ENCODE measurements at regions not wholly inside any gene's neighbourhood (a gene's known extent, or its start where the extent isn't known, plus 50 kb on each side); places are given as distances from the start of the nearest gene placed in this dataset.

DNA sequence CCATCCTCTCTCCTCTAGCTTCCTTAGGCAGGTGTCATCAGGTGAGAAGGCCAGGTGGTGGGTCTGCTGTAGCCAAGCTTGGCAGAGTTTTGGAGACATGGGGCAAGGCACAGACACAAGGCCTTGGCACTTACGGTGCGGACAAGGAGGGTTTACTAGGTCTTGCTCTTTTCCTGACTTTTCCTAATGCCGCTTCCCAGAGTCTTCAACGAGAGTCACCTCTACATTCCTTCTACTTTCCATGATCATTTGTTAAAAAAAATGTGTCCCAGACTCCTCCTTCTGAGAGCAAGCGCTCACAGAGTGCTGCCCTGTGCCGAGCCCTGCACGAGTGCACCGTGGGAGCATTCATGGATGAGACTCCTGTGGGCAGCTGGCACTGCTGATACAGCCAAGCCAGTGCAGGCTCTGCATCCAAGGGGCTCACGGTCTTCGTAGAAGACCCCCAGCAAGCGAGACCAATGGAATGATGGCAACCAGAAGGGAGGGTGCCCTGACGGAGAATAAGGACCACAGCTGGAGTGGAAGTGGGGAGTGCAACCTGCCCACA lies 243.0 kb upstream of the MKI67 start:
- TF ChIP-seq PAX5 (IDR thresholded peaks at IDR 0.05; ENCODE audit: insufficient read depth, low read length, severe bottlenecking) (no peak), POLR2A (IDR thresholded peaks at IDR 0.05; ENCODE audit: low read depth, low read length) (no peak), POU2F2 (IDR thresholded peaks at IDR 0.05; ENCODE audit: low read depth, low read length) (no peak), SPI1 (IDR thresholded peaks at IDR 0.05; ENCODE audit: low read depth, low read length) (no peak), TAF1 (IDR thresholded peaks at IDR 0.05; ENCODE audit: low read depth, low read length) (no peak), POLR2AphosphoS5 (IDR thresholded peaks at IDR 0.05; ENCODE audit: low read depth, low read length) (no peak)
- FAIRE-seq (no peak), DNase-seq (ENCODE audit: insufficient read length, low spot score) (no peak)

DNA sequence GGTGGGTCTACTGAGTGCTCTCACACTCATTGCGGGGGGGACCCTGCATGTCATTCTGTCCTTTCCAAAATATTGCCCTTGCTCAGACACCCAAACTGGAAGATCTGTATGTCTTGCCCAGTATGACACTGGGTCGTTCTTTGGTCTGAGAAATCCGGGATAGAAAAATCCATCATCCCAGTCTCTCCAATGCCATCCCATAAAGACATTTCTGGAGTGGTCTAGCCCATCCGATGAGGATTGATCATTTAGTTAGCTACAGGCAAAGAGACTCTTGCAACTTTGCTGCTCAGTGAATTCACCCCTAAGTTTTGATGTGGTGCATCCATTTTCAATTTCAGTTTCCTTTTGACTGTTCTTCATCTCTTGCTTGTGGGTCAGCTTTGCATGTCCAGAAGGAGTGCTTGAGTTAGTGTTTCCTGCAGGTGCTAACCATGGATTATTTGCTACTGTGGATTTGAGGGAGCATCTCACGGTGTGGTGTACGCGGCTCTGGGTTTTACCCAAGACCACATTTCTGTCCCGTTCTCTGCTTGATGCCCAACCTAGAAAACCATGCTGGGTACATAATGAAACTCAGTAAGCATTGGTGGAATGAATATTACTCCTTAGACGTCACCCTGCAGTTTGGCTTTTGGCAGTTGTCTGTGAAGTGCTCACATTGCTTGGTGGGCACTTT lies 247.0 kb upstream of the MKI67 start:
- TF ChIP-seq POLR2A (IDR thresholded peaks at IDR 0.05; ENCODE audit: low read depth, low read length), result no peak
- TF ChIP-seq PAX5 (IDR thresholded peaks at IDR 0.05; ENCODE audit: insufficient read depth, low read length, severe bottlenecking), result no peak
- no peak for TF ChIP-seq POU2F2 (IDR thresholded peaks at IDR 0.05; ENCODE audit: low read depth, low read length)
- no peak for TF ChIP-seq TAF1 (IDR thresholded peaks at IDR 0.05; ENCODE audit: low read depth, low read length)
- no peak for TF ChIP-seq SPI1 (IDR thresholded peaks at IDR 0.05; ENCODE audit: low read depth, low read length)
- TF ChIP-seq POLR2AphosphoS5 (IDR thresholded peaks at IDR 0.05; ENCODE audit: low read depth, low read length), result no peak
- FAIRE-seq (no peak), DNase-seq (ENCODE audit: insufficient read length, low spot score) (no peak)

DNA sequence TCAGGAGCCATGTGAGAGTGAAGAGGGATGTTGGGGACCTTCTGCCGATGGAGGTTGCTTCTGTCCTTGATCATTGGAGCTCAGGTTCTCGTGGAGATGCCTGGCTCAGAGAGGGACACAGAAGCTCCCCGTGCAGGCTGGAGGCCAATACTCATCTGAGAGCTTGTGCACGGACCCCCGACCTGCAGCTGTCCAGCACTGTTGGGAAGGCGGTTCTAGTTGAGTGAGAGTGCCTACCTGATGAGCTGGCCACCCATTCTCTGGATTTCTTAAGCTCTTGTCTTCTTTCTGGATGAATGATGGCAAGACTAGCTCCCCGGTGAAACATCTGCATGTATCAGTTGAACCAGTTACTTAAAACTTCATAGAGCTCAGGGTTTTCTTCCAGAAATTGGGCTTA lies 247.6 kb upstream of the MKI67 start:
- TF ChIP-seq SPI1 (IDR thresholded peaks at IDR 0.05; ENCODE audit: low read depth, low read length) (no peak), POU2F2 (IDR thresholded peaks at IDR 0.05; ENCODE audit: low read depth, low read length) (no peak), POLR2AphosphoS5 (IDR thresholded peaks at IDR 0.05; ENCODE audit: low read depth, low read length) (no peak), POLR2A (IDR thresholded peaks at IDR 0.05; ENCODE audit: low read depth, low read length) (no peak), TAF1 (IDR thresholded peaks at IDR 0.05; ENCODE audit: low read depth, low read length) (no peak), PAX5 (IDR thresholded peaks at IDR 0.05; ENCODE audit: insufficient read depth, low read length, severe bottlenecking) (no peak)
- no peak for FAIRE-seq
- DNase-seq (ENCODE audit: insufficient read length, low spot score), result no peak

DNA sequence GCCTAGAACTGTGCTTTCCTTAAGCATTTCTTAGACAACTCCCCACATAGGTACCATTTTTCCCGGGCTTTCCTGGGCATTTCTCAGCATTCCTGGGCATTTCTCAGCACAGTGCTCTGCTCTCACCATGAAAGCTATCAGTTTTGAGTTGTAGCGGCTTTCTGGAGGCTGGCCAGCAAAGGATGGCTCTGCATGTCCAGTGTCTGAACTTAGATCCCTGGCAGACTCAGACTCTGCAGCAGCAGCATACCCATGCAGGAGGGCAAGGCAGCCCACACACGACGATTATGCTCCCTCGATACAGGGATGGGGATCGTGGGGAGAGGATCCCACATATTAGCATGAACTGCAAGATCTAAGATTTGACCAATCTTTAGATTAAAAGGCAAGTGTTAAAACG lies 248.9 kb upstream of the MKI67 start:
- no peak for FAIRE-seq
- DNase-seq (ENCODE audit: insufficient read length, low spot score), result no peak
- TF ChIP-seq POLR2A (IDR thresholded peaks at IDR 0.05; ENCODE audit: low read depth, low read length), result no peak
- no peak for TF ChIP-seq SPI1 (IDR thresholded peaks at IDR 0.05; ENCODE audit: low read depth, low read length)
- TF ChIP-seq POLR2AphosphoS5 (IDR thresholded peaks at IDR 0.05; ENCODE audit: low read depth, low read length), result no peak
- no peak for TF ChIP-seq TAF1 (IDR thresholded peaks at IDR 0.05; ENCODE audit: low read depth, low read length)
- TF ChIP-seq POU2F2 (IDR thresholded peaks at IDR 0.05; ENCODE audit: low read depth, low read length), result no peak
- TF ChIP-seq PAX5 (IDR thresholded peaks at IDR 0.05; ENCODE audit: insufficient read depth, low read length, severe bottlenecking), result no peak

DNA sequence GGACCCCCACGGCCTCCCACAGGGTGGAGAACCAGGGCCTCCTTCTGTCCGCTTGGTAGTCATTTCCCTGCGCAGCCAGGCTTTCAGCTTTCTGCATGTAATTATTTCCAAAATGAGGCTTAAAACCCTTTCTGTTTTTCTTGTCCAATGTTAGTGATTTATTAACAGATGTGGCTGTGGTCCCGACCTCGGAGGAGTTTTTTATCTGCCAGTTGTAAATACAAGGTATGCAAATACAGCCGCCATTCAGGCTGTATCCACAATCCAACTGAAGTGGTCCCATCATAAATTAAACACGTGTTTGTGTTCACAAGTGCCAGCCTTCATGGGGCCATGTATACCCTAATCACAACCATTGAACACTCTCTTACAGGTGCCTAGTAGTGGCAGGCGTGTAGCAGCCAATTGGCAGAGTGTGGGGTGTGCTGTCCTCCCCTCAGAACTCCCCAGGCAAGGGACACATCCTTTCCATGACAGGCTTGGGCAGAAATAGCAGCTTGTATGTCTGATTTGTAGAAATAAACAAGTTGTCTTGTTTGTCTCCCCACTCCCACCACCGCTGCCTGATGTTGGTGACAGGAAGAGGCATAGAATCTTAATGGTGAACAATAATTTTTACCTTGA lies 251.3 kb upstream of the MKI67 start:
- TF ChIP-seq SPI1 (IDR thresholded peaks at IDR 0.05; ENCODE audit: low read depth, low read length), result no peak
- no peak for TF ChIP-seq PAX5 (IDR thresholded peaks at IDR 0.05; ENCODE audit: insufficient read depth, low read length, severe bottlenecking)
- TF ChIP-seq POU2F2 (IDR thresholded peaks at IDR 0.05; ENCODE audit: low read depth, low read length), result no peak
- TF ChIP-seq POLR2A (IDR thresholded peaks at IDR 0.05; ENCODE audit: low read depth, low read length), result no peak
- TF ChIP-seq POLR2AphosphoS5 (IDR thresholded peaks at IDR 0.05; ENCODE audit: low read depth, low read length), result no peak
- no peak for TF ChIP-seq TAF1 (IDR thresholded peaks at IDR 0.05; ENCODE audit: low read depth, low read length)
- DNase-seq (ENCODE audit: insufficient read length, low spot score) (no peak), FAIRE-seq (no peak)

DNA sequence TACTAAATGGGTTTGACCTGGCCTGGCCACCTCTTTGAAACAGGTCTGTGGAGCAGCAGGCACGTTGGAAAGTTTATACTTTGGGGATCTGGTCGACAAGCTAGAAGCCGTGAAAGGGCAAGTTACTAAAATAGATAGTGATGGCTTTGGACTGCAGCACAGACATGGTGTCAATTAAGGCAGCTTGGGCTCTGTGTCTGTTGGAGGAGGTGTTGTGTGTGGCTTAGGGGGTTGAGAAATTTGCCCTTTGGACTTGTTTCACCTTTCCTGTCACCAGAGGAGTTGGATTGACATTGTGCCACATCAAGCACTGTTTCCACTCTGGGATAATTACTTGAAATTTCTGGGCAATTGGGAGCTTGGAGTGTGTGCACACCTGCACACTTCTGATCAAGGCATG lies 251.8 kb upstream of the MKI67 start:
- TF ChIP-seq POLR2A (IDR thresholded peaks at IDR 0.05; ENCODE audit: low read depth, low read length) (no peak), TAF1 (IDR thresholded peaks at IDR 0.05; ENCODE audit: low read depth, low read length) (no peak)
- DNase-seq (ENCODE audit: insufficient read length, low spot score) (no peak), FAIRE-seq (no peak)

DNA sequence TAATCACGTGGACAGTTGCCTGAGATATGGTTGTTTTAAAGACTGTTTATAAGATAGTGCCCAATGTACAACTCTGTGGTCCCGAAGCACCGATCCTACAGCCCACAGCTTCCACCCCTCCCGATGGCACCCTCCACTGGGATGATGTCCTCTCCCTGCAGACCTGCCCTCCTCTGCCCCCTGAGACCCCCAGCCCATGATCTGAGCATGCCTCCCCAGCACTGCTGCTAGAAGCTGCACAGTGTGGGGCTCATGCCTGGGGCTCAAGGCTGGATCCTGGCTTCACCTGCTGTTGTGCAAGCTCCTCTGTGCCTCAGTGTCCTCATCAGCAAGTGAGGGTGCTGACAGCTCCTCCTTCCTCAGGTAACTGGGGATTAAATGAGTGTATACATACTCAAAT lies 254.7 kb upstream of the MKI67 start:
- TF ChIP-seq PAX5 (IDR thresholded peaks at IDR 0.05; ENCODE audit: insufficient read depth, low read length, severe bottlenecking), result no peak
- TF ChIP-seq POLR2AphosphoS5 (IDR thresholded peaks at IDR 0.05; ENCODE audit: low read depth, low read length), result no peak
- TF ChIP-seq TAF1 (IDR thresholded peaks at IDR 0.05; ENCODE audit: low read depth, low read length), result no peak
- no peak for TF ChIP-seq POU2F2 (IDR thresholded peaks at IDR 0.05; ENCODE audit: low read depth, low read length)
- TF ChIP-seq SPI1 (IDR thresholded peaks at IDR 0.05; ENCODE audit: low read depth, low read length), result no peak
- no peak for TF ChIP-seq POLR2A (IDR thresholded peaks at IDR 0.05; ENCODE audit: low read depth, low read length)
- DNase-seq (ENCODE audit: insufficient read length, low spot score) (no peak), FAIRE-seq (no peak)

DNA sequence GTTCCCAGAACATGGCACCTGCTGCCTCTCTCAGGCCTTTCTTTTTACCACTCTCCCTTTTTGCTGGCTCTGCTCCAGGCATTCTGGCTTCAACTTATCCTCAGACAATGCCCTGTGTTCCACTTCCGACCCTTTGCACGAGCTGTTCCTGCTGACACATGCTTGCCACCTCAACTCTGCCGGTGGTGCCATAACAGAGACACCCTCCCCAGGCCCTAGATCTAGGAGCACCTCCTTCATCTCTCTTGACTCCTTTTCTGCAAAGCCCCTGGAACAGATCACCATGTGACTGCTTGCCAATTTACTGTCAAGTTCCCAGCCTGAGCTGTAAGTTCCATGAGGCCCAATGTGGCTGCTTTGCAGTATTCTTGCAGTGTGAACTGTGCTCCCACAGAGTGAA lies 256.0 kb upstream of the MKI67 start:
- TF ChIP-seq TAF1 (IDR thresholded peaks at IDR 0.05; ENCODE audit: low read depth, low read length) (no peak), SPI1 (IDR thresholded peaks at IDR 0.05; ENCODE audit: low read depth, low read length) (no peak), POLR2A (IDR thresholded peaks at IDR 0.05; ENCODE audit: low read depth, low read length) (no peak), POU2F2 (IDR thresholded peaks at IDR 0.05; ENCODE audit: low read depth, low read length) (no peak), POLR2AphosphoS5 (IDR thresholded peaks at IDR 0.05; ENCODE audit: low read depth, low read length) (no peak), PAX5 (IDR thresholded peaks at IDR 0.05; ENCODE audit: insufficient read depth, low read length, severe bottlenecking) (no peak)
- FAIRE-seq (no peak), DNase-seq (ENCODE audit: insufficient read length, low spot score) (no peak)

DNA sequence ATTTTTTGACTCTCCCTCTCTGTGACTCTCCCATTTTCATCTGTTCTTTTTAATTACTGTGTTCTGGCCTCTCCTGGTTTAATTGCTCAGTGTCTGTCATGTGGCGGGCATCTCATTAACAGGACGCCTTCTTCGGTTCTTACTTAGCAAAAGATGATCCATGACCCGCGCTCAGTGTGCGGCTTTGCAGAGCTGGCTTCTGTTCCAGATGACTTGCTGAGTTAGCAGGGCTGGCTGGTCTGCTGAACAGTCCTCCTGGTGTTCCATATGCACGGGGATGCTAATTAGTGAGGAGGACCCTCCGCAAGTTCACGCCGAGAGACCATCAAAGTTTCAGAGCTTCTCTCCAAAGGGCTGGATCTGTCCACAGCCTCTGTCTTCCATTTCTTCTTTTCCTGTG lies 258.6 kb upstream of the MKI67 start:
- no peak for FAIRE-seq
- no peak for TF ChIP-seq POU2F2 (IDR thresholded peaks at IDR 0.05; ENCODE audit: low read depth, low read length)
- no peak for TF ChIP-seq SPI1 (IDR thresholded peaks at IDR 0.05; ENCODE audit: low read depth, low read length)
- TF ChIP-seq POLR2A (IDR thresholded peaks at IDR 0.05; ENCODE audit: low read depth, low read length), result no peak
- no peak for TF ChIP-seq POLR2AphosphoS5 (IDR thresholded peaks at IDR 0.05; ENCODE audit: low read depth, low read length)
- TF ChIP-seq TAF1 (IDR thresholded peaks at IDR 0.05; ENCODE audit: low read depth, low read length), result no peak
- no peak for TF ChIP-seq PAX5 (IDR thresholded peaks at IDR 0.05; ENCODE audit: insufficient read depth, low read length, severe bottlenecking)

More for the DNA sequence above, 258.6 kb upstream of the MKI67 start:
- DNase-seq (ENCODE audit: insufficient read length, low spot score), result no peak

Measured in GM12891 (cell line).